RWPE2 (cell line): ENCODE measurements at regions not wholly inside any gene's neighbourhood (a gene's known extent, or its start where the extent isn't known, plus 50 kb on each side); places are given as distances from the start of the nearest gene placed in this dataset.

Experiments
- ATAC-seq: fragments of 200-7000 bp; cut with Tn5 transposase; 3 replicates; pipeline ENCODE4 v1.9.1; 2021; ENCODE audit warnings: low read depth
- DNase-seq: peaks from one replicate; pipeline ENCODE4 v3.0.0-alpha.2; 2020; ENCODE audit warnings: low spot score
- H3K27ac ChIP-seq: fragments of 450-650 bp; 2 replicates; pipeline ENCODE4 v1.5.1; 2017; ENCODE audit warnings: mild to moderate bottlenecking; ENCODE audit not compliant: poor library complexity, severe bottlenecking
- H3K27me3 ChIP-seq: fragments of 250-450 bp; sonication (Bioruptor Pico); 2 replicates; pipeline ENCODE4 v1.5.1; 2021; ENCODE audit warnings: mild to moderate bottlenecking, moderate library complexity; ENCODE audit not compliant: insufficient read depth, poor library complexity, severe bottlenecking
- H3K36me3 ChIP-seq: fragments of 250-450 bp; sonication (Bioruptor Pico); 2 replicates; pipeline ENCODE4 v1.5.1; 2020; ENCODE audit warnings: low read depth, mild to moderate bottlenecking, moderate library complexity
- H3K4me1 ChIP-seq: fragments of 250-450 bp; sonication (Bioruptor Pico); 2 replicates; pipeline ENCODE4 v1.5.1; 2021; ENCODE audit warnings: mild to moderate bottlenecking, moderate library complexity; ENCODE audit not compliant: insufficient read depth, poor library complexity, severe bottlenecking
- H3K4me3 ChIP-seq: fragments of 250-450 bp; sonication (Bioruptor Pico); 2 replicates; pipeline ENCODE4 v1.5.1; 2021; ENCODE audit warnings: mild to moderate bottlenecking, moderate library complexity; ENCODE audit not compliant: severe bottlenecking
- H3K9me3 ChIP-seq: fragments of 250-450 bp; sonication (Bioruptor Pico); 2 replicates; pipeline ENCODE4 v1.5.1; 2021; ENCODE audit warnings: mild to moderate bottlenecking, moderate library complexity; ENCODE audit not compliant: severe bottlenecking
- TF ChIP-seq, protein P1 (sequence below): fragments of 450-650 bp; IDR thresholded peaks from one replicate; pipeline ENCODE4 v1.5.1; 2017; ENCODE audit warnings: mild to moderate bottlenecking, moderate library complexity; ENCODE audit not compliant: poor library complexity, severe bottlenecking

GRCh38 chr18:78896111-78896905, 83.3 kb upstream of the SALL3 start:
- no peak for ATAC-seq

DNA sequence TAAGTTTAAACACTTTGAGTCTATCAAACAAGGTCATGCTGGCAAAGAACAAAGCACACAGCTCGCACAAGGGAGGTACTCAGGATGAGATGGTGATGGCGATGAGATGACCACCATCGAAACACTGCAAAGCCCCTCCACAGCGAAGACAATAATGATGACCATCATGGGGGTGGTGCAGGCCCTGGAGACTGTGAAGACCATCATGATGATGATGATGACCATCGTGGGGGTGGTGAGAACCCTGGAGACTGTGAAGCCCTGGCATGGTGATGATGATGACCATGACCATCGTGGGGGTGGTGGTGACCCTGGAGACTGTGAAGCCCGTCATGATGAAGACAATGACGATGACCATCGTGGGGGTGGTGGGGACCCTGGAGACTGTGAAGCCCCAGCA, 81.6 kb upstream of the SALL3 start:
- DNase-seq (no peak), ATAC-seq (no peak)
- no peaks in the 10 kb centered on the region for H3K4me1 ChIP-seq
- H3K4me3 ChIP-seq: no peak overlapping the region
- H3K27me3 ChIP-seq: peaks cover 3% of the 10 kb centered on the region
- no peaks in the 10 kb centered on the region for H3K9me3 ChIP-seq
- TF ChIP-seq, protein P1, sequence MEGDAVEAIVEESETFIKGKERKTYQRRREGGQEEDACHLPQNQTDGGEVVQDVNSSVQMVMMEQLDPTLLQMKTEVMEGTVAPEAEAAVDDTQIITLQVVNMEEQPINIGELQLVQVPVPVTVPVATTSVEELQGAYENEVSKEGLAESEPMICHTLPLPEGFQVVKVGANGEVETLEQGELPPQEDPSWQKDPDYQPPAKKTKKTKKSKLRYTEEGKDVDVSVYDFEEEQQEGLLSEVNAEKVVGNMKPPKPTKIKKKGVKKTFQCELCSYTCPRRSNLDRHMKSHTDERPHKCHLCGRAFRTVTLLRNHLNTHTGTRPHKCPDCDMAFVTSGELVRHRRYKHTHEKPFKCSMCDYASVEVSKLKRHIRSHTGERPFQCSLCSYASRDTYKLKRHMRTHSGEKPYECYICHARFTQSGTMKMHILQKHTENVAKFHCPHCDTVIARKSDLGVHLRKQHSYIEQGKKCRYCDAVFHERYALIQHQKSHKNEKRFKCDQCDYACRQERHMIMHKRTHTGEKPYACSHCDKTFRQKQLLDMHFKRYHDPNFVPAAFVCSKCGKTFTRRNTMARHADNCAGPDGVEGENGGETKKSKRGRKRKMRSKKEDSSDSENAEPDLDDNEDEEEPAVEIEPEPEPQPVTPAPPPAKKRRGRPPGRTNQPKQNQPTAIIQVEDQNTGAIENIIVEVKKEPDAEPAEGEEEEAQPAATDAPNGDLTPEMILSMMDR: no peak
- H3K27ac ChIP-seq: no peak overlapping the region
- no peaks in the 10 kb centered on the region for H3K36me3 ChIP-seq

More at GRCh38 chr18:78896111-78896905, 83.3 kb upstream of the SALL3 start:
- Histone ChIP-seq H3K27me3 (peaks cover 3% of the 10 kb centered on the region), H3K4me3 (no peak overlapping the region), H3K4me1 (no peaks in the 10 kb centered on the region), H3K36me3 (no peaks in the 10 kb centered on the region), H3K27ac (no peak overlapping the region), H3K9me3 (no peaks in the 10 kb centered on the region)
- TF ChIP-seq, protein P1: no peak
- no peak for DNase-seq

DNA sequence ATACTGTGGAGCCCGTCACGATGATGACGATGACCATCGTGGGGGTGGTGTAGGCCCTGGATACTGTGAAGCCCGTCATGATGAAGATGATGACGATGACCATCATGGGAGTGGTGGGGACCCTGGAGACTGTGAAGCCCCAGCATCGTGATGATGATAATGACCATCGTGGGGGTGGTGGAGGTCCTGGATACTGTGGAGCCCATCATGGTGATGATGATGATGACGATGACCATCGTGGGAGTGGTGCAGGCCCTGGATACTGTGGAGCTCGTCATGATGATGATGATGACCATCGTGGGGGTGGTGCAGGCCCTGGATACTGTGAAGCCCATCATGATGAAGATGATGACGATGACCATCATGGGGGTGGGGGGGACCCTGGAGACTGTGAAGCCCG, 81.0 kb upstream of the SALL3 start:
- DNase-seq (no peak), ATAC-seq (no peak)
- no peaks in the 10 kb centered on the region for H3K27me3 ChIP-seq
- TF ChIP-seq, protein P1: no peak
- no peaks in the 10 kb centered on the region for H3K9me3 ChIP-seq
- no peak overlapping the region for H3K4me3 ChIP-seq
- H3K4me1 ChIP-seq: no peaks in the 10 kb centered on the region
- H3K27ac ChIP-seq: no peak overlapping the region
- H3K36me3 ChIP-seq: no peaks in the 10 kb centered on the region

DNA sequence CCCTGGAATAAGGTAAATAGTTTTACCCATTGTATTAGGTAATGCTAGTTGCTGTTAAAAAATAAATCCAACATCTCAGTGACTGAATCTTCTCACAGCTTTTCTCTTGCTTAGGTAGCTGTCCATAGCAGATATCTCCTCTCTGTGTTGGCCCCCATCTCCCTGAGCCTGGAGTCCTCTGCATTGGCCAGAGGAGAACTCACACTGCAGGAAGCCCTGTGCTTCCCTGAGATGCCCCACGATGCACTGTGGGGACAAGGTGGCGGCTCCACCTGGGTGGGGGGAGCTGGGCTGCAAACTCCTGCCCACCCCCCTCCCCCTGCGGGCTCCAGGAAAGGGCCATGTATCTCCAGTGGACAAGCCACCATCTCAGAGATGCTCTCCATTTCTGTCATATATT, 80.4 kb upstream of the SALL3 start:
- DNase-seq (no peak), ATAC-seq (no peak)
- H3K9me3 ChIP-seq: no peaks in the 10 kb centered on the region
- H3K4me3 ChIP-seq: no peak overlapping the region
- no peaks in the 10 kb centered on the region for H3K36me3 ChIP-seq
- TF ChIP-seq, protein P1: no peak
- no peaks in the 10 kb centered on the region for H3K27me3 ChIP-seq
- H3K27ac ChIP-seq: no peak overlapping the region
- H3K4me1 ChIP-seq: no peaks in the 10 kb centered on the region
